ENCODE measurements at regions not wholly inside any gene's neighbourhood (a gene's known extent, or its start where the extent isn't known, plus 50 kb on each side); places are given as distances from the start of the nearest gene placed in this dataset.

- Mint-ChIP-seq H3K4me3 (no peak overlapping the region), H3K9me3 (ENCODE audit: low read depth) (peaks cover 2% of the 10 kb centered on the region), H3K4me1 (no peaks in the 10 kb centered on the region), H3K27me3 (no peaks in the 10 kb centered on the region), H3K36me3 (ENCODE audit: low read depth) (no peaks in the 10 kb centered on the region), H3K27ac (no peak overlapping the region)
- POLR2A ChIA-PET: no interaction called here
- CTCF ChIA-PET: no interaction called here
- ATAC-seq: no peak
- no peak for DNase-seq
- intact Hi-C loops (cut with DNase I, micrococcal nuclease): no loop called here
These were observed 516.1 kb downstream of the ZIC1 start for GRCh38 chr3:147925272-147925671.

GRCh38 chr3:147930232-147930807 lies 521.2 kb downstream of the ZIC1 start:
- no peaks in the 10 kb centered on the region for H3K36me3 Mint-ChIP-seq (ENCODE audit: low read depth)
- no peak for DNase-seq
- CTCF ChIA-PET: no interaction called here
- no peaks in the 10 kb centered on the region for H3K27me3 Mint-ChIP-seq
- intact Hi-C loops (cut with DNase I, micrococcal nuclease): no loop called here
- no peak overlapping the region for H3K4me3 Mint-ChIP-seq
- peaks cover 2% of the 10 kb centered on the region for H3K9me3 Mint-ChIP-seq (ENCODE audit: low read depth)
- H3K4me1 Mint-ChIP-seq: no peaks in the 10 kb centered on the region
- ATAC-seq: no peak
- POLR2A ChIA-PET: no interaction called here
- no peak overlapping the region for H3K27ac Mint-ChIP-seq

GRCh38 chr3:147934451-147935180 lies 525.5 kb downstream of the ZIC1 start:
- no peak for ATAC-seq
- H3K36me3 Mint-ChIP-seq (ENCODE audit: low read depth): no peaks in the 10 kb centered on the region

GRCh38 chr3:147937341-147937740 lies 528.2 kb downstream of the ZIC1 start:
- POLR2A ChIA-PET: no interaction called here
- intact Hi-C loops (cut with DNase I, micrococcal nuclease): no loop called here

More at GRCh38 chr3:147934451-147935180, 525.5 kb downstream of the ZIC1 start:
- H3K4me1 Mint-ChIP-seq: no peaks in the 10 kb centered on the region
- no peak overlapping the region for H3K4me3 Mint-ChIP-seq
- intact Hi-C loops (cut with DNase I, micrococcal nuclease): no loop called here
- H3K9me3 Mint-ChIP-seq (ENCODE audit: low read depth): no peaks in the 10 kb centered on the region
- DNase-seq: no peak
- no peaks in the 10 kb centered on the region for H3K27me3 Mint-ChIP-seq
- ChIA-PET POLR2A (no interaction called here), CTCF (no interaction called here)
- H3K27ac Mint-ChIP-seq: no peak overlapping the region

GRCh38 chr3:147937891-147938290 lies 528.7 kb downstream of the ZIC1 start:
- intact Hi-C loops (cut with DNase I, micrococcal nuclease): no loop called here
- Mint-ChIP-seq H3K27ac (no peak overlapping the region), H3K9me3 (ENCODE audit: low read depth) (no peaks in the 10 kb centered on the region), H3K36me3 (ENCODE audit: low read depth) (no peaks in the 10 kb centered on the region), H3K4me1 (no peaks in the 10 kb centered on the region), H3K27me3 (no peaks in the 10 kb centered on the region), H3K4me3 (no peak overlapping the region)
- no peak for DNase-seq
- POLR2A ChIA-PET: no interaction called here
- CTCF ChIA-PET: no interaction called here
- no peak for ATAC-seq

More at GRCh38 chr3:147937341-147937740, 528.2 kb downstream of the ZIC1 start:
- H3K4me1 Mint-ChIP-seq: no peaks in the 10 kb centered on the region
- DNase-seq: no peak
- no peak for ATAC-seq
- CTCF ChIA-PET: interaction anchor here (0.6 kb wide), 1 partner anchor 31 kb away, joined by 3 read pairs; no protein-coding TSS in a partner anchor
- H3K27me3 Mint-ChIP-seq: no peaks in the 10 kb centered on the region
- H3K9me3 Mint-ChIP-seq (ENCODE audit: low read depth): no peaks in the 10 kb centered on the region
- no peaks in the 10 kb centered on the region for H3K36me3 Mint-ChIP-seq (ENCODE audit: low read depth)
- no peak overlapping the region for H3K27ac Mint-ChIP-seq
- H3K4me3 Mint-ChIP-seq: no peak overlapping the region

GRCh38 chr3:147939425-147939824 lies 530.3 kb downstream of the ZIC1 start:
- H3K4me3 Mint-ChIP-seq: no peak overlapping the region
- DNase-seq (no peak), ATAC-seq (no peak)
- no peaks in the 10 kb centered on the region for H3K9me3 Mint-ChIP-seq (ENCODE audit: low read depth)
- H3K27ac Mint-ChIP-seq: no peak overlapping the region
- POLR2A ChIA-PET: no interaction called here
- no peaks in the 10 kb centered on the region for H3K27me3 Mint-ChIP-seq
- no peaks in the 10 kb centered on the region for H3K36me3 Mint-ChIP-seq (ENCODE audit: low read depth)
- intact Hi-C loops (cut with DNase I, micrococcal nuclease): no loop called here
- CTCF ChIA-PET: no interaction called here
- H3K4me1 Mint-ChIP-seq: no peaks in the 10 kb centered on the region

GRCh38 chr3:147939839-147940238 lies 530.7 kb downstream of the ZIC1 start:
- no peaks in the 10 kb centered on the region for H3K9me3 Mint-ChIP-seq (ENCODE audit: low read depth)
- H3K4me3 Mint-ChIP-seq: no peak overlapping the region
- ATAC-seq (no peak), DNase-seq (no peak)
- ChIA-PET POLR2A (no interaction called here), CTCF (no interaction called here)
- H3K36me3 Mint-ChIP-seq (ENCODE audit: low read depth): no peaks in the 10 kb centered on the region
- no peaks in the 10 kb centered on the region for H3K27me3 Mint-ChIP-seq
- H3K27ac Mint-ChIP-seq: no peak overlapping the region
- H3K4me1 Mint-ChIP-seq: no peaks in the 10 kb centered on the region
- intact Hi-C loops (cut with DNase I, micrococcal nuclease): no loop called here

- no peak for DNase-seq
- Mint-ChIP-seq H3K4me3 (no peak overlapping the region), H3K36me3 (ENCODE audit: low read depth) (no peaks in the 10 kb centered on the region), H3K4me1 (no peaks in the 10 kb centered on the region), H3K9me3 (ENCODE audit: low read depth) (no peaks in the 10 kb centered on the region), H3K27ac (no peak overlapping the region), H3K27me3 (no peaks in the 10 kb centered on the region)
- intact Hi-C loops (cut with DNase I, micrococcal nuclease): no loop called here
- no peak for ATAC-seq
- ChIA-PET CTCF (no interaction called here), POLR2A (interaction anchor here (0.7 kb wide), 1 partner anchor 903 kb away, joined by 3 read pairs; no protein-coding TSS in a partner anchor)
These were observed 531.4 kb downstream of the ZIC1 start for GRCh38 chr3:147940405-147941193.

GRCh38 chr3:147941969-147942368 lies 532.8 kb downstream of the ZIC1 start:
- DNase-seq (no peak), ATAC-seq (no peak)
- no peaks in the 10 kb centered on the region for H3K4me1 Mint-ChIP-seq
- ChIA-PET POLR2A (no interaction called here), CTCF (no interaction called here)
- no peak overlapping the region for H3K27ac Mint-ChIP-seq
- H3K9me3 Mint-ChIP-seq (ENCODE audit: low read depth): no peaks in the 10 kb centered on the region
- no peaks in the 10 kb centered on the region for H3K36me3 Mint-ChIP-seq (ENCODE audit: low read depth)
- H3K4me3 Mint-ChIP-seq: no peak overlapping the region
- H3K27me3 Mint-ChIP-seq: no peaks in the 10 kb centered on the region
- intact Hi-C loops (cut with DNase I, micrococcal nuclease): no loop called here

- intact Hi-C loops (cut with DNase I, micrococcal nuclease): no loop called here
- POLR2A ChIA-PET: no interaction called here
- Mint-ChIP-seq H3K36me3 (ENCODE audit: low read depth) (no peaks in the 10 kb centered on the region), H3K4me1 (no peaks in the 10 kb centered on the region), H3K27me3 (no peaks in the 10 kb centered on the region), H3K27ac (no peak overlapping the region), H3K4me3 (no peak overlapping the region), H3K9me3 (ENCODE audit: low read depth) (no peaks in the 10 kb centered on the region)
- DNase-seq (no peak), ATAC-seq (no peak)
- CTCF ChIA-PET: no interaction called here
These were observed 534.2 kb downstream of the ZIC1 start for GRCh38 chr3:147943265-147943945.

GRCh38 chr3:147945968-147946519 lies 536.9 kb downstream of the ZIC1 start:
- no peak for DNase-seq
- intact Hi-C loops (cut with DNase I, micrococcal nuclease): no loop called here
- ChIA-PET CTCF (no interaction called here), POLR2A (no interaction called here)
- H3K4me1 Mint-ChIP-seq: no peaks in the 10 kb centered on the region
- no peaks in the 10 kb centered on the region for H3K27me3 Mint-ChIP-seq
- H3K4me3 Mint-ChIP-seq: no peak overlapping the region
- ATAC-seq: no peak
- no peak overlapping the region for H3K27ac Mint-ChIP-seq
- no peaks in the 10 kb centered on the region for H3K9me3 Mint-ChIP-seq (ENCODE audit: low read depth)
- H3K36me3 Mint-ChIP-seq (ENCODE audit: low read depth): no peaks in the 10 kb centered on the region

Measured in activated CD4-positive, alpha-beta T cell treated with anti-CD3 and anti-CD28 coated beads for 36 hours (primary cell).